ENCODE measurements at regions not wholly inside any gene's neighbourhood (a gene's known extent, or its start where the extent isn't known, plus 50 kb on each side); places are given as distances from the start of the nearest gene placed in this dataset.

DNA sequence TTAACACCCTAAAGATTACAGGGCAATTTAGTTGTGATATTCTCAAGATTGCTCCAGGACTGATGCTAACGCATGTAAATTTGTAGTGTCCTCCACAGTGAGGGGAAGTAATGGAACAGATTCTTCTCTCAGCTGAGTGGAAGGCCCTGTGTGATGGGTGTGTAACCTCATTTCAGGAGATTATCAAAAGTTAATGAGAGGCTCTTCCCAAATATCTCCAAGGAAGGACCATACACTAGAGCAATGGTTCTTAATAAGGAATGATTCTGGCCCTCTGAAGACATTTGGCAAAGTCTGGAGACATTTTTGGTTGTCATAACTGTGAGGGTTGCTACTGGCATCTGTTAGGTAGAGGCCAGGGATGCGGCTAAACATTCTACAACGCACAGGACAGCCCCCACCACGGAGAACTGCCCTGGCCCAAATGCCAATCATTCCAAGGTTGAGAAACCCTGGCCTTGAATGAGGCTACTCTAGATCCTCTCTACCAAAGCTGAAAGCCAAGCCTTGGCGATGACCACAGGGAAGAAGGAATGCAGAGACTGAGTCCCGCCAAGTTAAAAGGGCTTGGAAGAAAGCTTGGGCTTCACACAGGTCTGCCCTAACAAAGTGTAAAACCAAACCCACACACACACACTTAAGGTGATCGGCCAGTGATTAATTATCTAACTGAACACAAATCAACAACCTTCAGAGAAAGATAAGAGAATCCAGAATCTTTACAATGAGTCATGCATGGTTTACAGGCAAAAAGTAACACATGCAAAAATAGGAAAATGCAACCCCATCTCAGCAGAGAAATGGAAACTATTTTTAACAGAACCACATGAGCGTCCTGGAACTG, 135.8 kb downstream of the SYF2 start:
- Histone ChIP-seq H3K4me2 (replicated peaks; ENCODE audit: low read depth, low read length, poor library complexity, severe bottlenecking) (no peak overlapping the region), H3K79me2 (ENCODE audit: control insufficient read depth, insufficient read depth, low read length) (no peaks in the 10 kb centered on the region), H4K20me1 (ENCODE audit: control insufficient read depth, insufficient read depth, low read length, poor library complexity, severe bottlenecking) (no peaks in the 10 kb centered on the region), H3K9me3 (ENCODE audit: control extremely low read depth in 1 of 3, control insufficient read depth in 2 of 3, insufficient read depth in 1 of 3, low read length in 2 of 3) (peaks cover 0 to 6% (median 3%) of the 10 kb centered on the region in 3 donors), H3K36me3 (replicated peaks in 1 of 2; ENCODE audit: control extremely low read depth in 1 of 2, control insufficient read depth in 1 of 2, extremely low read depth in 1 of 2, insufficient read depth in 2 of 2, low read length in 1 of 2) (no peaks in the 10 kb centered on the region), H3K27ac (ENCODE audit: low read length in 2 of 2) (no peak overlapping the region), H2AFZ (ENCODE audit: insufficient read depth, low read depth, low read length, poor library complexity, severe bottlenecking) (no peak overlapping the region), H3K4me1 (ENCODE audit: control insufficient read depth in 2 of 2, insufficient read depth in 2 of 2, low read length in 2 of 2) (peaks cover 26 to 53% of the 10 kb centered on the region in 2 donors), H3K4me3 (ENCODE audit: control extremely low read depth in 1 of 5, extremely low read depth in 1 of 5, insufficient read depth in 1 of 5, low read depth in 2 of 5, low read length in 4 of 5) (no peak overlapping the region), H3K27me3 (replicated peaks in 1 of 4; ENCODE audit: control extremely low read depth in 1 of 4, control insufficient read depth in 3 of 4, insufficient read depth in 4 of 4, low read length in 3 of 4) (no peaks in the 10 kb centered on the region), H3K9ac (ENCODE audit: low read length) (no peak overlapping the region)
- intact Hi-C loops (cut with micrococcal nuclease) = no loop called here
- Mint-ChIP-seq H3K4me3 (no peak overlapping the region), H3K9me3 (ENCODE audit: insufficient read depth) (no peaks in the 10 kb centered on the region), H3K4me1 (peaks cover 47% of the 10 kb centered on the region), H3K27me3 (no peaks in the 10 kb centered on the region), H3K27ac (no peak overlapping the region)
- no peak for DNase-seq
- TF ChIP-seq EZH2 (IDR thresholded peaks at IDR 0.05; ENCODE audit: borderline replicate concordance, insufficient read depth, low read depth, low read length, poor library complexity, severe bottlenecking) = no peak
- TF ChIP-seq, protein P1, sequence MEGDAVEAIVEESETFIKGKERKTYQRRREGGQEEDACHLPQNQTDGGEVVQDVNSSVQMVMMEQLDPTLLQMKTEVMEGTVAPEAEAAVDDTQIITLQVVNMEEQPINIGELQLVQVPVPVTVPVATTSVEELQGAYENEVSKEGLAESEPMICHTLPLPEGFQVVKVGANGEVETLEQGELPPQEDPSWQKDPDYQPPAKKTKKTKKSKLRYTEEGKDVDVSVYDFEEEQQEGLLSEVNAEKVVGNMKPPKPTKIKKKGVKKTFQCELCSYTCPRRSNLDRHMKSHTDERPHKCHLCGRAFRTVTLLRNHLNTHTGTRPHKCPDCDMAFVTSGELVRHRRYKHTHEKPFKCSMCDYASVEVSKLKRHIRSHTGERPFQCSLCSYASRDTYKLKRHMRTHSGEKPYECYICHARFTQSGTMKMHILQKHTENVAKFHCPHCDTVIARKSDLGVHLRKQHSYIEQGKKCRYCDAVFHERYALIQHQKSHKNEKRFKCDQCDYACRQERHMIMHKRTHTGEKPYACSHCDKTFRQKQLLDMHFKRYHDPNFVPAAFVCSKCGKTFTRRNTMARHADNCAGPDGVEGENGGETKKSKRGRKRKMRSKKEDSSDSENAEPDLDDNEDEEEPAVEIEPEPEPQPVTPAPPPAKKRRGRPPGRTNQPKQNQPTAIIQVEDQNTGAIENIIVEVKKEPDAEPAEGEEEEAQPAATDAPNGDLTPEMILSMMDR (IDR thresholded peaks at IDR 0.05) = no peak
- no peak for ATAC-seq (ENCODE audit: low read depth)
- CTCF ChIA-PET = interaction anchor here (0.7 to 6.6 kb wide), 5 partner anchors 59 to 249 kb away, joined by 3 to 41 read pairs (median 4); no protein-coding TSS in a partner anchor
- POLR2A ChIA-PET = no interaction called here
- 84% methylated on average over 5 of the region's 8 CpGs for WGBS (ENCODE audit: insufficient coverage)

DNA sequence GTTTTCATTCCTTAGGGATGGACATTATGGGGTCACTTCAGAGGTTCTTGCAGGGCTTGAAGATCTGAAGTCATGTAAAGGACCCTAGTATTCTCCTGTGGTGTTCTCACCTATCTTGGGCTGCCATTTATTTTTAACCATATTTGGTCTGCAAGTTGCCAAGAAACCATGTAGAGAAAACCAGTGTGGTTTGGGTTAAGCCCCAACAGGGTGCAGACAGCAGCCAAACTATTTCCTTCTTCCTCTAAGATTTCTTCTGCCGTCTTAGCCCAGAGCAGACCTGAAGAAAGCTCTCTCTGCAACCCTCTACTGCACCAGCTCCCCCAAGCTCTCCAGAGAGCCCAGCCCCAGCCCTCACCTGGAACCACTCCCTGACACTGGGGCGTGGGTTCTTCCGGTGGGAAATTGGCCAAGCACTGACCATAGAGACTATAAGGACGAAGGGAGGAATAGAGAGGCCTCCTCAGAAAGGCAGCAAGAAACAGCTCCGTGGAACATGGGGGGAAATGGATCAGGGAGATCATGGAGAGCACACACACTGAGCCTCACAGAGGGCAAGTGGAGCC, 136.6 kb downstream of the SYF2 start:
- Histone ChIP-seq H3K4me3 (ENCODE audit: control extremely low read depth in 1 of 5, extremely low read depth in 1 of 5, insufficient read depth in 1 of 5, low read depth in 2 of 5, low read length in 4 of 5) (no peak overlapping the region), H3K9me3 (ENCODE audit: control extremely low read depth in 1 of 3, control insufficient read depth in 2 of 3, insufficient read depth in 1 of 3, low read length in 2 of 3) (peaks cover 0 to 6% (median 3%) of the 10 kb centered on the region in 3 donors), H3K27me3 (replicated peaks in 1 of 4; ENCODE audit: control extremely low read depth in 1 of 4, control insufficient read depth in 3 of 4, insufficient read depth in 4 of 4, low read length in 3 of 4) (no peaks in the 10 kb centered on the region), H3K4me2 (replicated peaks; ENCODE audit: low read depth, low read length, poor library complexity, severe bottlenecking) (no peak overlapping the region), H3K27ac (ENCODE audit: low read length in 2 of 2) (no peak overlapping the region), H2AFZ (ENCODE audit: insufficient read depth, low read depth, low read length, poor library complexity, severe bottlenecking) (no peak overlapping the region), H3K9ac (ENCODE audit: low read length) (no peak overlapping the region), H3K4me1 (ENCODE audit: control insufficient read depth in 2 of 2, insufficient read depth in 2 of 2, low read length in 2 of 2) (peaks cover 20 to 45% of the 10 kb centered on the region in 2 donors), H3K79me2 (ENCODE audit: control insufficient read depth, insufficient read depth, low read length) (no peaks in the 10 kb centered on the region), H3K36me3 (replicated peaks in 1 of 2; ENCODE audit: control extremely low read depth in 1 of 2, control insufficient read depth in 1 of 2, extremely low read depth in 1 of 2, insufficient read depth in 2 of 2, low read length in 1 of 2) (no peaks in the 10 kb centered on the region), H4K20me1 (ENCODE audit: control insufficient read depth, insufficient read depth, low read length, poor library complexity, severe bottlenecking) (no peaks in the 10 kb centered on the region)
- no peaks in the 10 kb centered on the region for H3K27me3 Mint-ChIP-seq
- 55% methylated on average over 5 of the region's 5 CpGs for WGBS (ENCODE audit: insufficient coverage)
- intact Hi-C loops (cut with micrococcal nuclease) = no loop called here
- no peak overlapping the region for H3K27ac Mint-ChIP-seq
- ATAC-seq (ENCODE audit: low read depth) (no peak), DNase-seq (no peak)
- POLR2A ChIA-PET = no interaction called here
- H3K9me3 Mint-ChIP-seq (ENCODE audit: insufficient read depth) = no peaks in the 10 kb centered on the region
- TF ChIP-seq EZH2 (IDR thresholded peaks at IDR 0.05; ENCODE audit: borderline replicate concordance, insufficient read depth, low read depth, low read length, poor library complexity, severe bottlenecking) = no peak
- TF ChIP-seq, protein P1 (IDR thresholded peaks at IDR 0.05) = no peak
- CTCF ChIA-PET = interaction anchor here (1.0 to 1.7 kb wide), 2 partner anchors 163 to 246 kb away, joined by 3 to 6 read pairs; no protein-coding TSS in a partner anchor
- peaks cover 39% of the 10 kb centered on the region for H3K4me1 Mint-ChIP-seq
- H3K4me3 Mint-ChIP-seq = no peak overlapping the region
